GM12865 (cell line): ENCODE measurements at regions not wholly inside any gene's neighbourhood (a gene's known extent, or its start where the extent isn't known, plus 50 kb on each side); places are given as distances from the start of the nearest gene placed in this dataset.

Source experiments
- DNase-seq: peaks from one replicate; pipeline ENCODE4 v3.0.0; 2010; ENCODE audit warnings: low read depth
- H3K4me3 ChIP-seq: 2 replicates; pipeline ENCODE4 v1.5.1; 2011; ENCODE audit warnings: mild to moderate bottlenecking, low read depth, low read length, control low read depth
- TF ChIP-seq, protein P1 (sequence below): IDR thresholded peaks from 2 replicates; pipeline ENCODE4 v1.5.1; 2011; ENCODE audit warnings: low read length, control low read depth, low read depth, inconsistent platforms; ENCODE audit not compliant: insufficient read depth; ENCODE audit errors: missing control alignments

DNA sequence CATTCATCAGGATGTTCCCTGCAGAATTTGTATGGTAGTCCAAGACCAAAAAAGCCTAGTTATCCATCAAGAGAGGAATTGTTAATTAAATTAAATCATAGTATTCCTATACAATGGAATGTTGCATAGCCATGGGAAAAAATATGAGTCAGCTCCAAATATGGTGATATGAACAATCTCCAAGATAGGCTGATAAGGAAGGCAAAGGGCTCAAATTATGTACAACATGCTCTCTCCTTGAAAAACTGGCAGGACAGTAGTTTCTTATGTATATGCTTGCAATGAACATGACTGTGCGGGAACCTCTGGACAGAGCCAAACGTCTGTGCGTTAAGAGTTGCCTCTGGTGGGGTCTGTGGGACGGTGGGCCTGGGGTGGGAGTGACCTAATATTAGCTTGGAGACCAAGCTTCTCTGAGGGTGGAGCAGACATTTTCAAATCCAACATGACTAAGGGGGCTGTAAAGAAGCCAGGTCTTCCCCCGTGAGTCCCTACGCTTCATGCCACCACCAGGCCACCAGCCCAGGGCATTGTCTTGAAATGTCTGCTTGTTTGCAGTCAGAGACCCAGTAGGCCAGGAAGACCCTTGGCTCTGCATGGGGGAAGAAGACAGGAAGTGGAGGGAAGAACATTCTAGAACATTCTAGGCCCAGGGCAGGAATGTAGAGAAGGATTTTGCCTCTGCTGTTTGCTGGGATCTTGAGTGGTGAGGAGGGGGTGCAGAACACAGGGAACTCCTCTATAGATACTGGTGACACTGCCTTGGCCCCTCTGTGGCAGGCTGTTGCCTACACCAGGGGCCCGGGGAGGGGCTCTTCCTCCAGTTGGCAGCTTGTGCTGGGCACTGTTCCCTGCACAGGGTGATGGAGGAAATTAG lies 244.0 kb upstream of the HS6ST1 start:
- TF ChIP-seq, protein P1, sequence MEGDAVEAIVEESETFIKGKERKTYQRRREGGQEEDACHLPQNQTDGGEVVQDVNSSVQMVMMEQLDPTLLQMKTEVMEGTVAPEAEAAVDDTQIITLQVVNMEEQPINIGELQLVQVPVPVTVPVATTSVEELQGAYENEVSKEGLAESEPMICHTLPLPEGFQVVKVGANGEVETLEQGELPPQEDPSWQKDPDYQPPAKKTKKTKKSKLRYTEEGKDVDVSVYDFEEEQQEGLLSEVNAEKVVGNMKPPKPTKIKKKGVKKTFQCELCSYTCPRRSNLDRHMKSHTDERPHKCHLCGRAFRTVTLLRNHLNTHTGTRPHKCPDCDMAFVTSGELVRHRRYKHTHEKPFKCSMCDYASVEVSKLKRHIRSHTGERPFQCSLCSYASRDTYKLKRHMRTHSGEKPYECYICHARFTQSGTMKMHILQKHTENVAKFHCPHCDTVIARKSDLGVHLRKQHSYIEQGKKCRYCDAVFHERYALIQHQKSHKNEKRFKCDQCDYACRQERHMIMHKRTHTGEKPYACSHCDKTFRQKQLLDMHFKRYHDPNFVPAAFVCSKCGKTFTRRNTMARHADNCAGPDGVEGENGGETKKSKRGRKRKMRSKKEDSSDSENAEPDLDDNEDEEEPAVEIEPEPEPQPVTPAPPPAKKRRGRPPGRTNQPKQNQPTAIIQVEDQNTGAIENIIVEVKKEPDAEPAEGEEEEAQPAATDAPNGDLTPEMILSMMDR, result no peak
- no peak for DNase-seq
- no peak overlapping the region for H3K4me3 ChIP-seq

DNA sequence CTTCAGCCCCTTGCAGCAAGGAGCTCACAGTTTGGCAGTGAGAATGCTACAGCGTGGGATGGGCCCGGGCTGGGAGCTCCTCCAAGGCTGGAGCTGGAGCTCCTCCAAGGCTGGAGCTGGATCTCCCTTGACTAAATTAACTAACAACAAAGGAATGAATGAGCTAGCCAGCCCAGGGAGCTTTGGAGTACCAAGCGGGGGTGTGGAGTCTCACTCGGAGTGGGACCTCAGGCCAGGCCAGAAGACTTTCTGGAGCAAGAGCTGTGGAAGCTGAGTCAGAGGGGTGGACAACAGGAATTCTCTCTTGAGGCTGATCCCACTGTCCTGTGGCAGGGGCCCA lies 244.7 kb upstream of the HS6ST1 start:
- no peak overlapping the region for H3K4me3 ChIP-seq
- no peak for DNase-seq
- TF ChIP-seq, protein P1, result no peak

GRCh38 chr2:128564131-128564530 lies 245.5 kb upstream of the HS6ST1 start:
- H3K4me3 ChIP-seq, result no peak overlapping the region
- TF ChIP-seq, protein P1, result no peak
- no peak for DNase-seq

DNA sequence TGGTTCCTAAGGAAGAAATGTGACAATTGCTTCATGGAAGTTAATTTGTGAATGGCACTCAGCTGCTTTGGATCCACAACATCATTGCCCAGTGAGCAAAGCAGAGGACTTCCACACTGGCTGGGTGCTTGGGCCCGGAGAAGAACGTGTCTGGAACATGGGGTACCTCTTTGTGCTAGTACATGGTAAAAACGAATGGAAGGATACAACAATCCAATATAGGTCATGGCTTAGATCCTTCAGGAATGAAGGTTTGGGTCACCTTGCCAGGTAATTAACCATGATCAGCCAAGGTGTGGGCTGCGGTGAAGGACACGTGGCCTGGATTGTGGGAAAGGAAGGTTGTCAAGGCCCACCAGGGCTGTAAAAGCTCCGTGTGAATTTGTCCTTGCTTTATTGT lies 245.9 kb upstream of the HS6ST1 start:
- TF ChIP-seq, protein P1, result no peak
- DNase-seq, result no peak
- H3K4me3 ChIP-seq, result no peak overlapping the region

- H3K4me3 ChIP-seq, result no peak overlapping the region
- TF ChIP-seq, protein P1, result no peak
- no peak for DNase-seq
Observed at GRCh38 chr2:128565441-128565840, 246.8 kb upstream of the HS6ST1 start.

- DNase-seq, result no peak
- TF ChIP-seq, protein P1, result no peak
- no peak overlapping the region for H3K4me3 ChIP-seq
Observed at GRCh38 chr2:128566671-128567070, 248.0 kb upstream of the HS6ST1 start.

DNA sequence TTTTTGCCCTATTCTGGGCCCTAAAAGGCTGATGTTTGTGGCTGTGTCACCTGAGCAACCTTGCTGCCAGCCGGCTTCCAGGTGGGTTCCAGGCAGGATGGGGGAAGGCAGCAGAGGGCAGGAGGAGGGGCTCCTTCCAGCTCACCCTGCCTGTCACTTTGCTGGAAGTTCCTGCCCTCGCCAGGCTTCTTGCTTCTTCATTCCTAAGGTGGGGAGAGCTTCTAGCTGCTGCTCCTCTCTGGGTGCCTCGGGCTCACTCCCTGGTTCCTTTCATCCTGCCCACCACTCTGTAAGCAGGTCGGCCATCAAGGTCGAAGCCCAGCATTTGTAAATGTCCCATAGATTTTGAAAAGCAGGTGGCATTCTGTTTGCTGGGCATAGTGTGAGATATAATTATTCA lies 249.4 kb upstream of the HS6ST1 start:
- no peak for DNase-seq
- no peak overlapping the region for H3K4me3 ChIP-seq
- TF ChIP-seq, protein P1, result no peak
